SK-N-MC (cell line): ENCODE measurements at regions not wholly inside any gene's neighbourhood (a gene's known extent, or its start where the extent isn't known, plus 50 kb on each side); places are given as distances from the start of the nearest gene placed in this dataset.

Experiments used
- DNase-seq: peaks from one replicate; pipeline ENCODE4 v3.0.0-alpha.2; 2011; ENCODE audit warnings: low read depth, low spot score
- H3K27ac ChIP-seq: fragments of 200-600 bp; sonication (generic); 2 replicates; pipeline ENCODE4 v1.5.1; 2016; ENCODE audit warnings: mixed run types
- H3K36me3 ChIP-seq: fragments of 200-600 bp; sonication (generic); 2 replicates; pipeline ENCODE4 v1.6.1; 2017; ENCODE audit warnings: antibody characterized with exemption, low read length, mixed read lengths; ENCODE audit not compliant: insufficient read depth
- H3K4me3 ChIP-seq: fragments of 200-600 bp; sonication (generic); 2 replicates; pipeline ENCODE4 v1.5.1; 2016
- H3K9ac ChIP-seq: fragments of 200-600 bp; sonication (generic); 2 replicates; pipeline ENCODE4 v1.8.0; 2017; ENCODE audit warnings: mixed run types, mixed read lengths; ENCODE audit not compliant: insufficient read length
- H3K9me3 ChIP-seq: fragments of 200-600 bp; sonication (generic); 2 replicates; pipeline ENCODE4 v1.6.1; 2017; ENCODE audit warnings: low read depth, mild to moderate bottlenecking, antibody characterized with exemption, low read length, moderate library complexity, mixed read lengths
- EZH2 ChIP-seq: fragments of 200-600 bp; sonication (generic); IDR thresholded peaks from one replicate; pipeline ENCODE4 v1.6.1; 2017; ENCODE audit warnings: antibody characterized with exemption
- FOXP2 ChIP-seq: optimal IDR thresholded peaks from 2 replicates; pipeline ENCODE3; 2011; ENCODE audit warnings: mild to moderate bottlenecking, moderate library complexity; ENCODE audit not compliant: insufficient read depth; ENCODE audit errors: extremely low read length, control extremely low read depth
- POLR2AphosphoS5 ChIP-seq: IDR thresholded peaks from 2 replicates; pipeline ENCODE4 v1.6.1; 2012; ENCODE audit warnings: mild to moderate bottlenecking, low read depth, low read length, borderline replicate concordance

DNA sequence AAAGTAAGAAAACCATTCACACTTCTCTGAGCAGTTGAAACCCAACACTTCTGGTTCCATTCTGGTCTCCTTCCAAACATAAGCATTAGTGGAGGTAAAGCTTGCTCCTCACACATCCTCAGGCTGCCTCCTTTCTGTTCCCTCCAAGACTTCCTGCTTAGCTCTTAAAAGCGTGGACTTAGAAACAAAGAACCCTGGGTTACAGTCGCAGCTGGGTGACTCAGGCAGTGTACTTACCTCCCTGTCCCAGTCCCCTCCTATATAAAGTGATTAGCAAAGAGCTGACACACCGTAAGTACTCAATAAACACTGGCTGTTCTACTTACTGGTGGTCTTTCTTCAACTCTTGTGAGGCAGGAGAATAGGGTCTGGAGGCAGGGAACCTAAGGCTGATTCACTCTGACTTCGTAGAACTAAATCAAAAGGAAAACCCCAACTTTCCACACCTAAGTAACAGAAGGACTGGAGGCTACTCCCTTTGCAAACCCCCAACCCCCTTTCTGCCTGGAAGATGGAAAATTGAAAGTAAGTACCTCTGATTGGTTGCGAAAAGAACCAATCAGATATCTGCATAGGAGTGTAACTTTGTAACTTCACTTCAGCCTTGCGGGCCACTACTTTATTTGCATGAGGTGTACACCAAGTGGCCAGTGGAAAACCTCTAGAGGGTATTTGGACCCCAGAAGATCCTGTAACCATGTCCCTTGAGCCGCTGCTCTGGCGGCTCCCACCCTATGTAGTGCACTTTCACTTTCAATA is 165.4 kb downstream of the SUCLA2 start:
- no peaks in the 10 kb centered on the region for H3K36me3 ChIP-seq
- no peak for DNase-seq
- no peak for TF ChIP-seq POLR2AphosphoS5
- TF ChIP-seq FOXP2: no peak
- TF ChIP-seq EZH2: no peak
- no peak overlapping the region for H3K27ac ChIP-seq
- H3K9ac ChIP-seq: no peak overlapping the region
- no peaks in the 10 kb centered on the region for H3K9me3 ChIP-seq
- H3K4me3 ChIP-seq: no peak overlapping the region

DNA sequence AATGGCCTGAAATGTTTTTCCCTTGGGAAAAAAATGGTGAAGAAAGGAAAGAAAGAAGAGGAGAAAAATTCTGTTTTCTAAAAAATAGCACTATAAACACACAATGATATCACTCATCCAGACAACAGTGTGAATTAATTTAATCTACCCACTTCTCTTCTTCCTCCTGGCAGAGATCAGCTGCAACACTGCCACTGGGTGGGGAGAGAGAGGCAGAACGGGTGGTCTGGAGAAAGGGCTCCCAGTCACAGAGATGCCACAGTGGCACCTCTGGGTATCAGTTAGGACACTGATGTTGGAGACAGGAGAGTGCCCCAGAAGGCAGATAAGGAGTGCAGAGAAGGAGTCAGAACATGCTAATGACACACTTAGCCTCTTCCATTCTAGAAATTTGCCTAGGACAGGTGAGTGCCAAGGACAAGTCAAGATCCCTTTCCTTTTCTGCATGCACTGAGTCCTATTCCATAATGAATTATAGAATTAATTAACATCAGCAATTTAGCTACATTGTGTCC is 168.6 kb downstream of the SUCLA2 start:
- Histone ChIP-seq H3K27ac (no peak overlapping the region), H3K9me3 (no peaks in the 10 kb centered on the region), H3K9ac (no peak overlapping the region), H3K4me3 (no peak overlapping the region), H3K36me3 (no peaks in the 10 kb centered on the region)
- DNase-seq: no peak
- TF ChIP-seq FOXP2: no peak
- TF ChIP-seq POLR2AphosphoS5: no peak
- TF ChIP-seq EZH2: no peak

- Histone ChIP-seq H3K27ac (no peak overlapping the region), H3K4me3 (no peak overlapping the region), H3K36me3 (no peaks in the 10 kb centered on the region), H3K9me3 (no peaks in the 10 kb centered on the region), H3K9ac (no peak overlapping the region)
- DNase-seq: no peak
- TF ChIP-seq POLR2AphosphoS5 (no peak), FOXP2 (no peak), EZH2 (no peak)
Measured at GRCh38 chr13:47831265-47831664, 169.8 kb downstream of the SUCLA2 start.

DNA sequence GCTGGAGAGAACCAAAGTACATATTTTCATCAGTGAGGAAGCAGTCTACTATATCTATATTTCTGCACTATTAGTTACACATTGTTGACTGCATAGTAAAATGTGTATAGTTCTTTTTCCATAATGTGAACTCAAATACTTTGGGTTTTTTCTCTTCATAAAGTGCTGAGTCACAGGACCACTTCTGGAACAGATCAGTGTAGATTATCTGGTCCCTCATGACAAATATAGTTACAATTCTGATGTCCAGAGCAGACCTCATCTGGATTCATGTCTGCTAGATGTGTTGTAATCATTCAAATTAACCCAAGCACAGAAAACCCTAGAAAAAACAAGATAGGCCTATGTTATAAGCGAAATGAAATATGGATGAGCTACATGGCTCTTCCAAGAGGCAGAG is 171.4 kb downstream of the SUCLA2 start:
- Histone ChIP-seq H3K9ac (no peak overlapping the region), H3K27ac (no peak overlapping the region), H3K9me3 (no peaks in the 10 kb centered on the region), H3K36me3 (no peaks in the 10 kb centered on the region), H3K4me3 (no peak overlapping the region)
- no peak for TF ChIP-seq POLR2AphosphoS5
- no peak for TF ChIP-seq FOXP2
- TF ChIP-seq EZH2: no peak
- no peak for DNase-seq

DNA sequence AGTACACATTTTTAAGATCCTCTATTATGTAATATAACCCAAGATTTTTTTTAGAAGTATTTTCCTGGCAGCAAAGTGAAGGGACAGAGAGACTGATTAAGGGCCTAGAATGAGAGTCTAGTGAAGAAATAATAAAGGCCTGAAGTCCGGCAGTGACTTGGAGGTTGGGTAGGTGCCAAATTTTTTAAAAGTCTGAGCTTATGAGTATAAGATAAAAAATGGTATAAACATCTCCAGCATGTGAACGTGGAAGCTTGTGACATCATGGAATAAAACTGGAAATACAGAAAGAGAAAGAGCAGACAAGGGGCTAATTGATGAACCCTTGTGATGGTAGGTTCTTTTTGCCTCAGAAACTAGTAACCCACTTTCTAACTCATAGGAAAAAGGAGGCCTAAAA is 174.6 kb downstream of the SUCLA2 start:
- TF ChIP-seq POLR2AphosphoS5: no peak
- no peak for TF ChIP-seq FOXP2
- no peak for TF ChIP-seq EZH2
- H3K36me3 ChIP-seq: no peaks in the 10 kb centered on the region
- H3K27ac ChIP-seq: no peak overlapping the region
- DNase-seq: no peak
- no peak overlapping the region for H3K4me3 ChIP-seq
- no peaks in the 10 kb centered on the region for H3K9me3 ChIP-seq
- H3K9ac ChIP-seq: no peak overlapping the region

DNA sequence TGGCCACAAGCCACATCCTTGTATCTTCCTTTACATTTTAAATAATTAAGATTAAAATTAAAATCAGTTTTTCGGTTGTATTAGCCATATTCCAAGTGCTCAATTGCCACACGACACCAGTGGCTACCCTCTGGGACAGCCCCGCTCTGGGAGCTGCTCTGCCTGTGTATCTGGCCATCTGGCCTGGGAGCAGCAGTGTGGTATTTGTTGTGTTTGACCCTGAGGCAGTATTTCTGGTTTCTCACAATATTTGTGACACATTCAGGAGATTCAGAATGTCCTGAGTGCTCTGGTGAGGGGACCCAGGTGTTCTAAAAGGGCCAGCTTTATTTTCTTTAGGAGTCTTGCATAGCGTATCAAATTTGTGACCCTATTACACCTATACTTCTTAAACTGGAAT is 179.0 kb downstream of the SUCLA2 start:
- Histone ChIP-seq H3K9me3 (no peaks in the 10 kb centered on the region), H3K36me3 (no peaks in the 10 kb centered on the region), H3K27ac (no peak overlapping the region), H3K9ac (no peak overlapping the region), H3K4me3 (no peak overlapping the region)
- TF ChIP-seq EZH2 (no peak), POLR2AphosphoS5 (no peak), FOXP2 (no peak)
- DNase-seq: no peak

DNA sequence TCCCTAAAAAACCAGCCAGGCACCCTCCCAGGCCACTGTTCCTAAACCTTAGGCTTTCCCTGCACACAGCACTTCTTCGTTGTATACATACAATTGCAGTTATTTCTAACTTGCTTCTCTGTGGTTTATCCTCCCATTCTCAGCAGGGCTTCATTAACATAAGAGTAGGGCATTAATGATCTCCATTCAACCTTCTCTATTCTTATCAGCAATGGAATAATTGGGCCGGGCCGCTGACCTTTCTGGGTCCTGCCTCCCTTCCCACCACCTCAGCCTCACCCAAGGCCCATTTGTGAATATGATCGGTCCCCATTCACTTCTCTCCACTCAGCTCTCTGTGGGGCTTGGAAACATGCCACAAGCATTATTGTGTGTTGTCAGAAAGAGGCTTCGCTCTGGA is 184.2 kb downstream of the SUCLA2 start:
- TF ChIP-seq POLR2AphosphoS5: no peak
- no peak for TF ChIP-seq FOXP2
- TF ChIP-seq EZH2: no peak
- H3K9ac ChIP-seq: no peak overlapping the region
- H3K27ac ChIP-seq: no peak overlapping the region
- H3K4me3 ChIP-seq: no peak overlapping the region
- H3K9me3 ChIP-seq: no peaks in the 10 kb centered on the region
- H3K36me3 ChIP-seq: no peaks in the 10 kb centered on the region
- DNase-seq: no peak

- no peaks in the 10 kb centered on the region for H3K36me3 ChIP-seq
- no peak overlapping the region for H3K27ac ChIP-seq
- H3K9me3 ChIP-seq: no peaks in the 10 kb centered on the region
- no peak for DNase-seq
- TF ChIP-seq POLR2AphosphoS5 (no peak), FOXP2 (no peak), EZH2 (no peak)
- H3K4me3 ChIP-seq: no peak overlapping the region
- H3K9ac ChIP-seq: no peak overlapping the region
Measured at GRCh38 chr13:47813718-47814117, 187.4 kb downstream of the SUCLA2 start.
